ENCODE measurements at regions not wholly inside any gene's neighbourhood (a gene's known extent, or its start where the extent isn't known, plus 50 kb on each side); places are given as distances from the start of the nearest gene placed in this dataset.

GRCh38 chr6:19037607-19038006, 650.5 kb downstream of the RNF144B start:
- no peak for TF ChIP-seq POLR2A (IDR thresholded peaks at IDR 0.05)
- TF ChIP-seq POLR2AphosphoS5 (IDR thresholded peaks at IDR 0.05), result no peak
- no peak for TF ChIP-seq CTCF (IDR thresholded peaks at IDR 0.05)
- TF ChIP-seq EP300 (IDR thresholded peaks at IDR 0.05), result no peak

All from upper lobe of left lung (tissue), 4 donors.